ENCODE measurements at regions not wholly inside any gene's neighbourhood (a gene's known extent, or its start where the extent isn't known, plus 50 kb on each side); places are given as distances from the start of the nearest gene placed in this dataset.

GRCh38 chr11:27570542-27570941 is 64.0 kb upstream of the LIN7C start:
- ATAC-seq (no peak), DNase-seq (ENCODE audit: low read depth in 1 of 2, low spot score in 1 of 2) (no peak), FAIRE-seq (no peak)
- Histone ChIP-seq H3K4me3 (no peak overlapping the region), H3K4me2 (no peak overlapping the region), H3K9me3 (no peaks in the 10 kb centered on the region), H3K27ac (no peak overlapping the region), H3K4me1 (no peaks in the 10 kb centered on the region)
- WGBS (ENCODE audit: missing lambda C conversion rate): 10% methylated on average over 1 of the region's 1 CpG
- CTCF ChIA-PET: no interaction called here
- peak; percentile 11 for TF ChIP-seq MAFK (IDR thresholded peaks at IDR 0.05; ENCODE audit: partially characterized antibody)
- no peak for TF ChIP-seq CBX8 (IDR thresholded peaks at IDR 0.05)
- POLR2A ChIA-PET: no interaction called here

GRCh38 chr11:27563641-27564040 is 57.1 kb upstream of the LIN7C start:
- H3K4me2 ChIP-seq: no peak overlapping the region
- FAIRE-seq: no peak

GRCh38 chr11:27563201-27563600 is 56.6 kb upstream of the LIN7C start:
- DNase-seq (ENCODE audit: low read depth in 1 of 2, low spot score in 1 of 2) (no peak), FAIRE-seq (no peak), ATAC-seq (no peak)
- TF ChIP-seq NR3C1 (IDR thresholded peaks at IDR 0.05): no peak
- TF ChIP-seq BHLHE40 (IDR thresholded peaks at IDR 0.05; ENCODE audit: low read depth, low read length): no peak
- TF ChIP-seq USF2 (IDR thresholded peaks at IDR 0.05): no peak
- no peak for TF ChIP-seq KDM5A (IDR thresholded peaks at IDR 0.05)
- no peak for TF ChIP-seq SMC3 (IDR thresholded peaks at IDR 0.05)
- no peak for TF ChIP-seq CBX2 (IDR thresholded peaks at IDR 0.05; ENCODE audit: borderline replicate concordance, low read depth)
- TF ChIP-seq ZNF302 (CRISPR knock-in tag; IDR thresholded peaks at IDR 0.05): no peak
- TF ChIP-seq RARB (CRISPR knock-in tag; IDR thresholded peaks at IDR 0.05): no peak
- no peak for TF ChIP-seq CEBPB (IDR thresholded peaks at IDR 0.05)
- no peak for TF ChIP-seq RCOR1 (IDR thresholded peaks at IDR 0.05; ENCODE audit: low read depth, low read length)
- TF ChIP-seq CTCF (IDR thresholded peaks at IDR 0.05): no peak
- TF ChIP-seq FOXS1 (CRISPR knock-in tag; IDR thresholded peaks at IDR 0.05): no peak
- no peak for TF ChIP-seq PBX3 (IDR thresholded peaks at IDR 0.05)
- no peak for TF ChIP-seq JUN (IDR thresholded peaks at IDR 0.05)
- TF ChIP-seq HDAC2 (IDR thresholded peaks at IDR 0.05): no peak
- no peak for TF ChIP-seq EP300 (IDR thresholded peaks at IDR 0.05)
- TF ChIP-seq ZC3H11A (IDR thresholded peaks at IDR 0.05): no peak
- no peak for TF ChIP-seq FOSB (CRISPR knock-in tag; IDR thresholded peaks at IDR 0.05)
- no peak for TF ChIP-seq POLR2AphosphoS2 (conservative IDR thresholded peaks at IDR 0.05; ENCODE audit: low read length)
- Histone ChIP-seq H3K4me2 (no peak overlapping the region), H3K9me3 (no peaks in the 10 kb centered on the region), H3K4me1 (no peaks in the 10 kb centered on the region), H3K4me3 (no peak overlapping the region), H3K27ac (no peak overlapping the region)
- ChIA-PET CTCF (interaction anchor here (0.6 to 0.7 kb wide), 2 partner anchors 9 to 1772 kb away, joined by 3 to 6 read pairs; no protein-coding TSS in a partner anchor), POLR2A (no interaction called here)

More at GRCh38 chr11:27563641-27564040, 57.1 kb upstream of the LIN7C start:
- no peak for TF ChIP-seq POLR2A (IDR thresholded peaks at IDR 0.05; ENCODE audit: low read length)
- TF ChIP-seq CBX8 (IDR thresholded peaks at IDR 0.05): no peak
- no peak for TF ChIP-seq RFX5 (IDR thresholded peaks at IDR 0.05)
- no peak overlapping the region for H3K4me3 ChIP-seq
- H3K4me1 ChIP-seq: no peaks in the 10 kb centered on the region
- DNase-seq (ENCODE audit: low read depth in 1 of 2, low spot score in 1 of 2) (no peak), ATAC-seq (no peak)
- POLR2A ChIA-PET: no interaction called here
- no peak overlapping the region for H3K27ac ChIP-seq
- CTCF ChIA-PET: interaction anchor here (0.6 to 0.7 kb wide), 2 partner anchors 10 to 1771 kb away, joined by 3 to 6 read pairs; no protein-coding TSS in a partner anchor
- H3K9me3 ChIP-seq: no peaks in the 10 kb centered on the region
- 23% methylated on average over 3 of the region's 3 CpGs for WGBS (ENCODE audit: missing lambda C conversion rate)
